NCI-H510A (cell line): ENCODE measurements at regions not wholly inside any gene's neighbourhood (a gene's known extent, or its start where the extent isn't known, plus 50 kb on each side); places are given as distances from the start of the nearest gene placed in this dataset.
"Not testable (repeated sequence)": the region's sequence is repeated elsewhere in the genome, so short reads cannot be mapped to it uniquely, and the experiment has no call there.

Experiments used
- DNase-seq: peaks from one replicate; lab custom pipeline; 2025; lab: John Stamatoyannopoulos, UW

DNA sequence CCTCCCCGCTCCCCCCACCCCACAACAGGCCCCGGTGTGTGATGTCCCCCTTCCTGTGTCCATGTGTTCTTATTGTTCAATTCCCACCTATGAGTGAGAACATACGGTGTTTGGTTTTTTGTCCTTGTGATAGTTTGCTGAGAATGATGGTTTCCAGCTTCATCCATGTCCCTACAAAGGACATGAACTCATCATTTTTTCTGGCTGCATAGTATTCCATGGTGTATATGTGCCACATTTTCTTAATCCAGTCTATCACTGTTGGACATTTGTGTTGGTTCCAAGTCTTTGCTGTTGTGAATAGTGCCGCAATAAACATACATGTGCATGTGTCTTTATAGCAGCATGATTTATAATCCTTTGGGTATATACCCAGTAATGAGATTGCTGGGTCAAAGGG, 104.3 kb downstream of the MTPN start:
- not testable (repeated sequence) for DNase-seq

DNA sequence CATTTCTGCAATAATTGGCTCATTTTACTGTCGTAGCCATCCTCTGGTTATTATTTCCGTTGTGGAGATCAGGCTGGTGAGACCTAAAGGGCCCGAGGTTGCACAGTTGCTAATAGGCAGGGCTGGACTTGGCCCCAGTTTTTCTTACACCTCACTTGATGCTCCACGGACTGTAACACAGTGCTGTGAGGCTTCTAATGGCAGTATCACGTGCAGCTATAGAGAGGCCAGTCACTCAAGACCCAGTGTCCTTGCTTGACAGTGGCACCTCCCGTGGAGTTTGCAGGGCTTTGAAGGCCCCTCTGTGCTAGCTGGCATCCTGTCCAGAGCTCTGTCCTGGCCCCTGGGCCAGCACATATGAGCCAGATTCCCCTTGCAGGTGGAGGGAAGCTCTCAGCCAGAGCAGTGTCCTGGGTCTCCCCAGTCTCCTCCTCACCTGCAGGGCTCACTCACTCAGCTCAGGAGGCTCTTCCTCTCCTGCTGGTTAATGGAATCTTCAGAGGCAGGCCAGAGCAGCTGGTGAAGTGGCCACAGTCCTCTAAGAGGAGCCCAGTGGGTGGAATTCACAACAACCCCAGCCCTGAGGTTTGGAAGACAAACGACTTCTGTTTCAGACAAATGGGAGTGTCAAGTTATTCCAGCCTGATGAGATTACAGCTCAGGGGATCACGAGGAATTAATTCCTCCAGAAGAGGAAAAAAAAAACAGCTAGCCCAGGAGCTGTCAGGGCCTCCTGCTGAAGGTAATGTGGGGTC, 114.2 kb upstream of the FAM180A start:
- DNase-seq: no peak

DNA sequence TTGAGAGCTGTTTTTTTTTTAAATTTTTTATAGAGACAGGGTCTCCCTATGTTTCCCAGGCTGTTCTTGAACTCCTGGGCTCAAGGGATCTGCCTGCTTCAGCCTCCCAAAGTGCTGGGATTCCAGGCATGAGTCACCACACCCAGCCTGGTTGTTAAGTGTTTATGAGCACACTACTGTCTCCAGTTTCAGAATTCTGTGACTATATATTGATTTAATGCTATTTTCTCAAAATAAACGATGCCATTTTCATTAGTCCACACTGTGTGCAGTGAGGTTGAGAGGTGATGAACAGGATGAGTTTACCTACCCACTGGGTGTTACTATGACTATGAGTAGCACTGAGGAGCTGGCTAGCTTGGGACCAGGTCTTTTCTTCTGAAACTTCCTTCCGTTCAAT, 110.9 kb upstream of the FAM180A start:
- DNase-seq: no peak

DNA sequence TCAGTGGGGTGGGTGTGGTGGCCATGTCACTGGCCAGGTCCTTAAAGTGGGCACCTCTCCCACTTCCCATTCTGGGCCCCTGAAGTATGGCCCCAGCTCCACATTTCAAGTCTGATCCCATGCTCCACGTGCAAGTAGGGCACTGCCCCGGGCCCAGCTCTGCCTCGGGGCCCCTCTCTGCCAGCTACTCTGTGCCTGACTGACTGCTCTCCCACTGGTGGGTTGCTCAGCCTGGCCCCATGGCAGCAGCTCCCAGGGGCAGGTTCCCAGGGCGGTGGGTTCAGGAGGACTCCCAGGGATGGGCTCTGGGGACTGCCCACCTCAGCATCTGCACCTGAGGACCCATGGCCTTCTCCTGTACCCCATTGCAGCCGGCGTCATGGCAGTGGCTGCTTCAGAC, 110.2 kb upstream of the FAM180A start:
- no peak for DNase-seq

DNA sequence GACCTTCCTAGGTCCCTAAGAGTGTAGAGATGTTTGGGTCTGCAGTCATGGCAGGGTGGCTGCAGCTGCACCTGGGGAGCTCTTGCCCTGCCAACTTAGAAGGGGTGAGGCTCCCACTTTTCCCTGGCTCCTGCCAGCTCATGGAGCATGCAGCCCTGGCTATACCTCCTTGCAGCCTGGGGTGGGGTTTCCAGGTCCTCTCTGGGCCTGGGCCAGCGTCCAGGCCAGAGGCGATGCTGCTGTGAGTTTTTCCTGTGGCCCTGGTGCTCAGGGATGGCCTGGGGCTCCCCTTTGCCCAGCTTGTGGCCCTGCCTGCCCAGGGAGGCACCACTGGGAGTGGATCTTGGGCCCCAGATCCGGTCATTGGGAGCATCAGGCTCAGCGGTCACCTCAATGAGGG, 109.8 kb upstream of the FAM180A start:
- DNase-seq: no peak

DNA sequence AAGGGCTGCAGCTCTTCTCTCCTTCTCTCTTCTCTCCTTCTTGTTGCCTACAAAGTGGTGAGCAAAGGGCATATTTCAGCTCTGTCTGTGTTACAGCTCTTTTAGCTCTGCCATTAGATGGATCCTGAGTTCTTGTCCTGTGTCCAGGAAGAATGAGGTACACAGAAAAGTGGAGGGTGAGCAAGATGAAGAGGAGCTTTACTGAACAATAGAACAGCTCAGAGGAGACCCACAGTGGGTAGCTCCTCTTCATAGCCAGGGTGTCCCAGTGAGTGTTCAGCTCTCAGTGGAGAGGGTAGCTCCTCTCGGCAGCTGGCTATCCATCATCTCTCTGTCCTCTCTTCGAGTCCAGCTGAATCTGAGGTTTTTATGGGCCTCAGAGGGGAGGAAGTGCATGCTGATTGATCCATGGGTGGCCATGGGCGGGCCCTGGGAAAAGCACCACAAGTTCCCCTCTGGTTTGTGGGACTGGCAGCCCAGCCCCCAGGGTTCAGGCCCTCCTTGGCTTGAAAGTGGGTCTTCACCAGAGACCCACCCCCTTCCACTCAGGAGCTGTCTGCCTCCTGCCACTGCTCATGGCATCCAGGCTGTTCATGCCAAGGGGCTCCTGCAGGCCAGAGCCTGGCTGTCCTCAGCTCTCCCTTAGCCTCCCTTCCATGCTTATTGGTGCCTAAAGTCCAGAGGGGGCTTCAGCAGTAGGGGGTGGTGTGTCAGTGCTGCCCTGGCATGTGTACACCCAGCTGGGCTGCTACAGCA, 109.1 kb upstream of the FAM180A start:
- no peak for DNase-seq

DNA sequence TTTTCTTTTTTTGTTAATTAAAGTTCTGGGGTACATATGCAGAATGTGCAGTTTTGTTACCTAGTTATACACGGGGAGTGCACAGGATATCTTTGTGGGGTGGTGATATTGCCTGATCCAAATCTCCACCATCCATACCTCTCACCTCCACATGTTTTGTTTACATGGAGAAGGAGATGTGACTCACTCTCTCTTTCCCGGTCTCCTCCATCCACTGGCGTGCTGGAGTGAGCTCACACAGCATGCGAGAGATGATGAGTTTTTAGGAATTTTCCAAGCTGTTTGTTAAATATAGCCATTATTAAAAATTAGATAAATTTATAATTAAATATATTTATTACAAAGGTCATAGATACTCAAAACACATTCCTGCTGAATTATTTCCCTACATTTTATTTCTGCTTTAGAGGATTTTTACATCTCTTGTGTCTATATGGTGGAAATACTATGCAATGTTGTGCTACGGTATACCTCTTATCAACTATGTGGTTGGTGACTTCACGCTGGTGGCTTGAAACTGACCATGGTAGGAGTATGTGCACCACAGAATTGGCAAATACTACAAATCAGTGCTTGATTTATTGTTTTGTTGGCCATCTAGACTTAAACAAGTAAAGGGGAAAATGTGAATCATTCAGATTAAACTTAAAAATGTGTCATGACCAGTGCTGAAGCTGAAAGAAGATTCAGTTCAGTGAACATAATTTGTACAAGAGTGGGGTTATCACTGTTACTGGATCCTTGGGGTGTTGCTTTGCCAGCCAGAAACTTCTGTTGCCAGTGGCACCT, 107.9 kb upstream of the FAM180A start:
- DNase-seq: no peak

DNA sequence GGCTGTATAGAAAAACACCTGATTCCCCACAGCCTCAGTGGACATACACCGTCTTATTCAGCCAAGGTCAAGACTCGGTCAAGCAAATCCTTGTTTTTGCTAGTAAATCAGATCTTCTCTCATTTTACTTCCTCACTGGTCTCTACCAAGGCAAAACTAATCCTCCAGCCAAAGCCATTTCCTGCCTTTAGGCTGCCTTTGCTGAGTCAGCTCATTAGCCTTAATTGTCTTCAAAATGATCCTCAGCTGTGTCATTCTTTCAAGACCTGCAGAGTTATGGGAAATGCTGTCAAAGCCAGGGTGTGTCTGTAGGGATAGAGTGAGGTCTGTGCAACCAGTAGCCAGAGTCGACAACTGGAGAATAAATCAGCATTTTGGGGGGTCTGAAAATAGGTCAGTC, 107.2 kb upstream of the FAM180A start:
- no peak for DNase-seq

DNA sequence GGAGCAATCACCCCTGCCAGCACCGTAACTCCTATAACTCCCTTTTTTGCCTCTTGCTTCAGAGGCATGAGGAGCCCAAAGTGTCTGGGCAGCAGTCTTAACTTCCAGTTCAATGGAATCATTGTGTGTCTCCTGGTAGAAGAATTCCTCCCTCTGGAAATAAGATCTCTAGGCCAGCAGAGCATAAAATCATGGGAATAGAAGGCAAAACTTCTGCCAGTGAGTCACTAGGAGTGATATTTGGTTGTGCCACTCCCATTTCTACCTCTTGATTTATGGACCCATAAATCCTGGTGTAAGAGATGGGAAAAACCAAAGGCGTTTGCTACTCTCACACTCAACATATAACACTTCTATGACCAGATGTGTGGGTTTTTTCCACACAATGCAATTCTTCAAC, 104.9 kb upstream of the FAM180A start:
- DNase-seq: no peak

DNA sequence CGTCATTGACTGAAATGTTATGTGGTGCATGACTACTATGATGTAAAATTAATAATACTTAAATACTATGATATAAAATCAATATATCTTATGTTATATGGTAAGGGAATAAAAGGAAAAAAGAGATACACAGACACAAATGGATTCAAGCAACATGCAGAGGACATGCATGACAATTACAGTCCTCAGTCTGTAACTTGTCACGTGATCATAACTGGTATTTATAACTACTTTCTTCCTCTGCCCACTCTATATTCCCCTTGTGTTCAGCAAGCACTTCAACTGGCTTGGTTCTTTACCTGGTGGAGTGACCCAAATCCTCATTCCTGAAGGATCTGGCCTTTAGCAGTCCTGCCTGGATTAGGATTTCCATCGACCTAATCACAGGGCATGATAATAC, 104.4 kb upstream of the FAM180A start:
- DNase-seq: no peak

DNA sequence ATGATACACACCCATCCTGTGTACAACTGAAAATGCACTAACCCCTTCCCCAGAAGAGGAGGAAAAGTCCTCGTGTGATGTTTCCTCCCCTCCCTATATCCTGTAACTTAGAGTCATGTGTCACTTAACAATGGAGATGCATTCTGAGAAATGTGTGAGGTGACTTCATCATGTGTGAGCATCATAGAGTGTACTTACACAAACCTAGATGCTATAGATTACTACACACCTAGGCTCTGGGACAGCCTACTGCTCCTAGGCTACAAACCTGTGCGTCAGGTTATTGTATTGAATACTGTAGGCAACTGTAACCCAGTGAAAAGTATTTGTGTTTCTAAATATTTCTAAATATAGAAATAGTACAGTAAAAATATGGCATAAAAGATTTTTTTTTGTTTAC, 98.6 kb upstream of the FAM180A start:
- no peak for DNase-seq

DNA sequence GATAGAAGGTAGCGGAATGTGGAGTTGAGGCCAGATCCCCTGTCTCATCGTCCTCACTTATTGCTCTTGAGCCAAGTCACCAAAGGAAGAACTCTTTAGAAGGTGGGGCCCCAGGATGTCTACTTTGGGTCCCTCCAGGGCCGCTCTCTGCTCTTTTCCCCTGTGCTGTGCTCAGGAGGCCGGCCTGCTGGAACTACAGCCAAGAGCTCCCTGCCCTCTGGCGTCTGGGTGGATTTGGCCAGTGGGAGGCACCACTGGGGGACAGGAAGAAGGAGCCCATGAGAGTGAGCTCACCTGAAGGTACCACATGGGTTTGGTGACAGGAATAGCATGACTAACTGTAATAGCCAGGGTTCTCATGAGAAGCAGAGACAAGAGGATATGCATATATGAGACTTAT, 97.7 kb upstream of the FAM180A start:
- DNase-seq: no peak

DNA sequence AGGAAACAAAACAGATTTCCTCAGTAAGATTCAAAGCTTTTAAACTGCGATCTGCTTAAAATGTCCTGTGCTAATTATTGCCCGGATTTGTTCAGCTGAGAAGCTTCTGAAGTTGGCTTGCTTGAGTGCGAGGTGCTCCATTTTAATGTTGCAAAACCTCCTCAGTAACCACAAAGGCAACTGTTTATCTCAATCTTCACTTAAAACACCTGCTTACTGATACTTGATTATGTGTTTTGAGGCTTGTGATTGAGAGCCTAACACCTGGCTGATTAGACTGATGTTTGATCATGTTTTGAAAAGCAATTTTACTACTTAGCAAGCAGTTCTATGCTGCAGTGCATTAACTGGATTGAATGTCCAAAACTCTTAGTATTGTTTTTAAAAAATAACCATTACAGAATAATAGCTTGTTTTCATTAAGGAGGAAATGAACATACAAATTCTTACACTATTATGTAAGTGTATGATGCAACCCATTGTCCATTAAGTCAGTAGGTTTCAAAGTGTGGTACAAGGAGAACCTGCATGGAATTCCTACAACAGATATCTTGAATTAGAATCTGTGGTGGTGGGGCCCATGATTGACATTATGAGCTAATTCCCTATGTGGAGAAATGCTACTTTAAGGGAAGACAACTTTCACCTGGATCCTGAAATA, 96.9 kb upstream of the FAM180A start:
- no peak for DNase-seq

DNA sequence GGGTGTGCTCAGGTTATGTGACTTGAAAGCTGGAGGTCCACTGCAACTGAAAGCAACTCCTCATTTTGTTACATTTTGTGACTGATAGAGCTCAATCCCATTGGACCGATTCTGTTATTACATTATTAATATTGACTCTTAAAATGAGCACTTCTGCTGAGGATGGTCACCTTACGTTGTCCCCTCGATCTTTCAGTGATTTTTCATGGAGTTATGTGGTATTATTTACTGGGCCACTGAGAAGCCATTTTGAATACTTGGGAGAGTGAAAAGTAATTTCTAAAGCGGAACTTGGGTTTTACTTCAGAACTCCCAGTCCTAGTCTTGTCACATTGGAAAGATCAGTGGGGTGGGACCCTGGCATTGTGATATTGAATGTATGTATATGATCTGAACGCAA, 96.3 kb upstream of the FAM180A start:
- DNase-seq: no peak

DNA sequence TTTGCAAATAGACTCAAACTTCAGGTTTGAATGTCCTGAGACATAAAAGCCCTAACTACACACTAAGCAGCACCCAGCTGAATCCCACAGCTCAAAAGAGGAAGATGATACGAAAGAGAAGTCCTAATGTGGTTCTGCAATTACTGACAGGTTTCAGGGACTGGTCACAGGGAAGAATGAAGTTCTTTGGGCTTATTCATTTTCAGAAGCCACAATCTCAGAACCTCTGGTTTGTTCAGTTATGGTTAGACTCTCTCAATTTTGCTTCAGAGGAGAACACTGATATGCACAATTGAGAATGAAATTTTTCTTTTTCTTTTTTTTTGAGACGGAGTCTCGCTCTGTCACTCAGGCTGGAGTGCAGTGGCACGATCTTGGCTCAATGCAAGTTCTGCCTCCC, 94.6 kb upstream of the FAM180A start:
- no peak for DNase-seq

DNA sequence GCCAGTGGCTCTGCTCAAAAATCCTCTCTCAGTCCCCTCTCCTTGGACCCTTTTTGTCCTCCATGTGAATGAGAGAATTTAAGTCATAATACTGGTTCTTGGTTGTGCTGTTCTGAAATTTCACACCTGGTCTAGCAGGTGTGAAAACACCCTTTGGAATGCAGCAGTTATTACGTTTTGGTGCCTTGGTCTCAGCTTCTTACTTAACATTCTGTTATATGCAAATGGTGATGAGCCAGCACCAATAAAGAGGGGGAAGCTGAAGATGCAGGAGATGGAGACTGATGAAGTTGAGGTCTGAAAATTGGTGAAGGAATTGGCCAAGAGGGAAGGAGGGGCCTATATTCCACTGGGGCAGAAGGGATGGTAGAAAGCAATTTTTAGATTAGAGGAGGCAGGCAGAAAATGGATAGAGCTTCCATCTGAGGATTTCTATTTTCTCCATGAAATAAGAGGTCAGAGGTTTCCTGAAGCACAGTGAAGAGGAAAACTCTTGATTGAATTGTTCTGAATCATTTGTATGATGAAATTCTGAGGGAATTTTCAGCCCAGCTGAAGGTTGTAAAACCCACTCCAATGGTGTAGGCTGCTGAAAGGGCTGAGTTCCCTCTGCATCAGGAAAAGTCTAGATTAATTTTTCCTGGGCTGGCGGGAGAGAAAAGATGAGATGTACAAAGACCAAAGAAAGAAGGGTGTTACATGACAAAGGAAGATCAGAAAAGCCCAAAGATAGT, 94.0 kb upstream of the FAM180A start:
- DNase-seq: no peak

DNA sequence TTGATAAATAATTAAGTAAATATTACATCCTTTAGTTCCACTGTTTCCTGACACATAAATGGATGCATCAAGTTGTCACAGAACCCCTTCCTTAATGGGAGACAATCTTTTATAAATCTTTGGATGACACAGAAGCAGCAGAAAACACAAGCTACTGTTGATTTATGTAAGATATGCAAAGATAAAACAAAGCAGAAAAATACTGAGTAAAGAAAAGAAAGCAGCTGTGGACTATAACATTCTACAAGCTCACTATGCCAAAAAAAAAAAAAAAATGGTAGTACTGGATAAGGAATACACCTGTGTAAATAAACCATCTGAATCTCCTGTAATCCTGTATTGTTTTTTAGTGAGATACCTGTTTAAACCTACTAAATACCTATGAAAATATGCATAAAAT, 92.0 kb upstream of the FAM180A start:
- DNase-seq: no peak

DNA sequence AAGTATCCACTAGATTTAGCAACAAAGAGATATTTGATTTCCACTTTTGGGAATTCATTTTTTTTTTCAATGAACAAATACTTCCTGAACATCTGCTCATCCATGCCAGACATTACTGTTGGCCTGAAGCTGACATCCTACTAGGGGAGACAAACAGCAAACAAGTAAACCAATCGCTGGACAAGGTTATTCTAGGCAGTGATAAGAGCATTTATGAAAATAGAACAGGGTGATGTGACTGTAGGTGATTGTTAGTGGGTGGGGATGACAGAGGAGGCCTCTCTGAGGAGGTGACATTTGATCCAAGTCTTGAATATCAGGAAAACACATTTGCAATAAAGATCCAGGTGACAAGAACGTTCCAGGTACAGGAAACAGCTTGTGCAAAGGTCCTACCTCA, 89.1 kb upstream of the FAM180A start:
- no peak for DNase-seq

DNA sequence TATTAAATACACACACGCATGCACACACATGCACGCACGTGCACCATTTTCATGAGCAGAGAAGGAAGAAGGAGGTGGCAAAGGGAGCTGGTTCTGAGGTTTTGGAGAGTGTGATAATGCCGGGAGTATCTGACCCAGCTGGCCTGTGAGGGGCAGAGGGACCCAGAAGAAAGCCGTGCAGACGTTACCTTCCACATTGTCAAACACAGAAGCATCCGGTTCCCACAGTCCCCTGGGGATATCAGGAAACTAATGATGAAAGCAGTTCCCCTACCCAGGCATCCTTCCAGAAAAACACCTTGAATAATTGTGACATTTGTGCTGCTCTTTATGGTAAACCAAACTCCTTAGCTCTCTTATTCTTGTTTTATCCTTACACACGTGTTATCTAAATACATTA, 85.7 kb upstream of the FAM180A start:
- DNase-seq: no peak

DNA sequence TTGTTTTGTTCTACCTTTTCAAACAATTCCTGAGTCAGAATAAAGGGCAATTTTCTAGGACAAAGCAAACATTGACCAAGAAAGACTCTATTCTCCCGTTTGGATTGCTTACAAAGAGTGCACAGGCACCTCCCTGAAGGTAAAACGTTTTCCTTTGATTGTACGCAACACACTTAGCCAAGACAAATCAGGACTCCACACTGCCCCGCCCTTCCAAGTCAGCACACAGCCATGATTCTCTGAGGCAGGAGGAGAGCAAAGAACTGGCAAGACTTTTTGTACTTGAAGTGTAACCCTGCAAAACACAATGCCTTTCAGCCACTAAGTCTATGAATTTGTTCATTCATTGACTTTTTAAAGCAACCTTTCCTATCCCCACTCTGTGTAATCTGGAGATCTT, 85.0 kb upstream of the FAM180A start:
- DNase-seq: no peak

DNA sequence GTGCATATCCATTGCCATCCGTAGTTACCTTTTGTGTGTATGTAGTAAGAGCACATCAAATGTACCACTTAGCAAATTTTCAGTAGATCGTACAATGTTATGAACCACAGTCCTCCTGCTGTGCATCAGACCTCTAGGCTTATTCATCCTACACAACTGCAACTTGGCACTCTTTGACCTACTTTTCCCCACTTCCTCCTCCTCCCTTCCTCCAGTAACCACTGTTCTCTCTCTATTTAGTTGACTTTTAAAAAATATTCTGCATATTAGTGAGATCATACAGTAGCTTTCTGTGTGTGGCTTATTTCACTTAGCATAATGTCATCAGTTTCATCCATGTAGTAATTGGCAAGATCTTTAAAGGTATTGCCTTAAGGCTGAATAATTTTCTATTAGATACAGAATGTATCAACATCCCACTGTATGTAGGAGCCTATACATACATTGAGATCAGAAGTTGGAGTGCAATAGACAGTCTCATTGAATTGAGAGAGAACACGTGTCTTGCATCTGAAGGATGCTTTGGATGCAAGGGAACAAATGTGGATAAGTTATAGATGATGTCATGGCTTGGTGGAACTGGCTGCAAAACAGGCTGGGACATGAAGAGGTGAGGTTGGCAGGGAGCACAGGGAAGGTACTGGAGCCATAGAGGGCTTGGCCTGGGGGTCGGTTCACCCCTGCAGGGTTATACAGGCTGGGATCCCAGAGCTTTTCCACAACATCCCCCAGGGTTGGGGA, 83.0 kb upstream of the FAM180A start:
- DNase-seq: no peak
